Transverse colon (tissue), 3 donors: ENCODE measurements at regions not wholly inside any gene's neighbourhood (a gene's known extent, or its start where the extent isn't known, plus 50 kb on each side); places are given as distances from the start of the nearest gene placed in this dataset.

Source experiments
- CTCF ChIP-seq, 5 experiments: fragments of 200-600 bp in 3 of 5; fragments of 450-650 bp in 2 of 5; sonication (generic) in 3 of 5; IDR thresholded peaks; 1 replicate in 2 of 5; 2 replicates in 3 of 5; pipeline ENCODE4 v1.5.1; 2016 to 2017; ENCODE audit warnings: antibody characterized with exemption in 5 of 5, inconsistent platforms in 3 of 5, mild to moderate bottlenecking in 2 of 5, moderate library complexity in 1 of 5
- POLR2A ChIP-seq: fragments of 450-650 bp; IDR thresholded peaks from one replicate; pipeline ENCODE4 v1.6.1; 2016; ENCODE audit warnings: antibody characterized with exemption, mild to moderate bottlenecking, moderate library complexity

- TF ChIP-seq POLR2A (no peak), CTCF (IDR thresholded peaks at IDR 0.05) (no peak)
Observed at GRCh38 chr3:175948041-175948440, 1088.9 kb downstream of the NAALADL2 start.
